B cell (primary cell): ENCODE measurements at regions not wholly inside any gene's neighbourhood (a gene's known extent, or its start where the extent isn't known, plus 50 kb on each side); places are given as distances from the start of the nearest gene placed in this dataset.

Experiments used
- CTCF ChIP-seq: fragments of 200-600 bp; IDR thresholded peaks from one replicate; pipeline ENCODE4 v1.8.0; 2022; ENCODE audit warnings: antibody characterized with exemption, mild to moderate bottlenecking
- EZH2 ChIP-seq: IDR thresholded peaks from 2 replicates; pipeline ENCODE4 v1.6.1; 2012; ENCODE audit warnings: borderline replicate concordance, low read depth, mild to moderate bottlenecking, moderate library complexity, low read length; ENCODE audit not compliant: insufficient read depth, poor library complexity, severe bottlenecking

GRCh38 chr9:3023449-3023848 lies 179.6 kb upstream of the PUM3 start:
- TF ChIP-seq CTCF: no peak
- TF ChIP-seq EZH2: no peak
